Ectodermal cell (in vitro differentiated cells): ENCODE measurements at regions not wholly inside any gene's neighbourhood (a gene's known extent, or its start where the extent isn't known, plus 50 kb on each side); places are given as distances from the start of the nearest gene placed in this dataset.

Experiments
- H3K27ac ChIP-seq: 2 replicates; pipeline ENCODE4 v1.7.0; 2013; ENCODE audit warnings: mild to moderate bottlenecking, low read depth, low read length; ENCODE audit not compliant: insufficient read depth, poor library complexity, severe bottlenecking
- H3K27me3 ChIP-seq: 2 replicates; pipeline ENCODE4 v1.7.0; 2013; ENCODE audit warnings: mild to moderate bottlenecking, low read length; ENCODE audit not compliant: insufficient read depth, control insufficient read depth, poor library complexity, severe bottlenecking
- H3K36me3 ChIP-seq: one replicate; pipeline ENCODE4 v1.7.0; 2013; ENCODE audit warnings: low read length; ENCODE audit not compliant: control insufficient read depth, insufficient read depth
- H3K4me1 ChIP-seq: one replicate; pipeline ENCODE4 v1.7.0; 2013; ENCODE audit warnings: low read length; ENCODE audit not compliant: control insufficient read depth, insufficient read depth
- H3K4me3 ChIP-seq: 2 replicates; pipeline ENCODE4 v1.7.0; 2013; ENCODE audit warnings: low read depth, low read length, control low read depth; ENCODE audit not compliant: insufficient read depth
- H3K9me3 ChIP-seq: 2 replicates; pipeline ENCODE4 v1.7.0; 2013; ENCODE audit warnings: mild to moderate bottlenecking, low read length, moderate library complexity; ENCODE audit not compliant: control insufficient read depth
- WGBS, 2 experiments: methylation state at CpG; one replicate each; pipeline ENCODE4 v1.1.7; 2013; ENCODE audit warnings: missing lambda C conversion rate in 2 of 2; 5-methylcytosine and 5-hydroxymethylcytosine counted together

DNA sequence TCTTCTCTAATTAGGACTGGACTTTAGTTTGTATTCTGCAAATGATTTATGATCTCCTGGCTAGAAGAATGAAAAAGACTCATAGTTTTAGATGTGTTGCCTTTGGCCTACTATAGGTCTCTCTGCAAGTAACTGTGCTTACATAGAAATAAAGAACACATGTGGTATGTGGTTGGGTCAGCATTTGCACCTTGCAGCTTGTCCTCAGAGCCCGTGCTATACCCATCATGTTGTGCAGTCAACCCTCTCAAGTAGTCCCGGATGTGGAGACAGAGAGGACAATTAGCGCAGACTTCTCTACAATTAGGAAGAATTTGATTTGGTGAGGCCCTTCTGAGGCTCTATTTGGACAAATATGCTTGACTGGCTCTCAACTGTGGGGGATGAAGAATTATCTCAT is 203.7 kb upstream of the ITGA4 start:
- no peaks in the 10 kb centered on the region for H3K36me3 ChIP-seq
- no peak overlapping the region for H3K4me3 ChIP-seq
- no peaks in the 10 kb centered on the region for H3K4me1 ChIP-seq
- H3K9me3 ChIP-seq: no peaks in the 10 kb centered on the region
- WGBS, 2 experiments: 95 to 96% methylated on average over 3 of the region's 3 CpGs
- H3K27me3 ChIP-seq: no peaks in the 10 kb centered on the region
- no peak overlapping the region for H3K27ac ChIP-seq

DNA sequence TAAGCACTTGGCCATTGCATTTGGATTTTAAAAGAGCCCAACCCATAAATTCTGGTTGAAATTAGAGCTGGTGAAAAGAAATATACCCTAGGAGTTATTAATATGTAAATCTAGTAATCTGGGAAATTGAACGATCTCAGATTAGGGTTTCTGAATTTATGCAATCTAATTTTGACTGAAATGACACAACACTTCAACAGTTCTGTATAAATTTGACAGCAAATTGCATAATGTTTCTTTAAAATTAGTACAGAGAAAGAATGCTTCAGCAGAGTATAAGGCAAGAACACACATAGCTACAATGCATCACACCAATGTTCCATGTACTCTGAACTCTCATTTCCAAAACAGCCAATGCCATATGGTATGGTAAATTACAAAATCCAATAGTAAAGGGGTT is 201.5 kb upstream of the ITGA4 start:
- no peaks in the 10 kb centered on the region for H3K4me1 ChIP-seq
- no peak overlapping the region for H3K4me3 ChIP-seq
- no CpG with 5 or more reads among the region's 1 CpG for WGBS, 2 experiments
- no peaks in the 10 kb centered on the region for H3K36me3 ChIP-seq
- no peaks in the 10 kb centered on the region for H3K9me3 ChIP-seq
- no peak overlapping the region for H3K27ac ChIP-seq
- H3K27me3 ChIP-seq: no peaks in the 10 kb centered on the region

DNA sequence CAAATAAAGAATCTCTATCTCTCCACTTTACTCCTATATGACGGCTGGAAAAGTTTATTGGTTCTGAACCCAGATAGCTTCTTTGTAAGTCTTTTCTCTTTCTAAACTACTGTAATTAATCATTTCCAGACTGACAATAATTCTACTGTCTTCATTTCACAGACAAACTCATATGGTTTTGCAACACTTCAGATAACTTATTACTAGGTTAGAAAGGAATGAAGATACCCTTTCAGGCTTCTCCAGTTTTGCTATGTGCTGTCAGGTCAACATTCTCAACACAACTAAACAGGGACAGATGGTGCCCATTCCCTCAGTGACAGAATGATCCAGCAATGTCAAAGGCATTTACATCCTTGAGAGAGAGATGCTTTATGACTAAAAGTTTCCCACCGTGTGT is 198.5 kb upstream of the ITGA4 start:
- H3K4me1 ChIP-seq: no peaks in the 10 kb centered on the region
- H3K27ac ChIP-seq: no peak overlapping the region
- H3K36me3 ChIP-seq: no peaks in the 10 kb centered on the region
- no peaks in the 10 kb centered on the region for H3K27me3 ChIP-seq
- H3K4me3 ChIP-seq: no peak overlapping the region
- 92 to 100% methylated on average over 2 of the region's 2 CpGs for WGBS, 2 experiments
- H3K9me3 ChIP-seq: no peaks in the 10 kb centered on the region

DNA sequence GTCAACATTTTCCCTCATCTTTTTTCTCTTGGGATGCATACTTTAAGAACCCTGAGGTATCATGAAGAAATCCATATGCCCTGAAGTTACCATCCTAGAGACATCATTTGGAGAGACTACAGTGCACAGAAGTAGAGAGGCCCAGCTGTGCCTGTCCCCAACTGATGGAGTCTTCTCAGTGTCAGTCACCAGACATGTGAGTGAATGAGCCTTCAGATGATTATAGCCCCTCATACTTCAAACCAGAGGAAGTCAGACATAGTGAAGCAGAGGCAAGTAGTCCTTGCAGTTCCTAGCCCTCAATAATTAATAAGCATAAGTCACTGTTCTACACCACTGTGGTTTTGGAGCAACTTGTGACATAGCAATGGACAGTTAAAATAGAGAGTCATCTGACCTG is 194.4 kb upstream of the ITGA4 start:
- Histone ChIP-seq H3K27ac (no peak overlapping the region), H3K9me3 (no peaks in the 10 kb centered on the region), H3K36me3 (no peaks in the 10 kb centered on the region), H3K4me3 (no peak overlapping the region), H3K4me1 (no peaks in the 10 kb centered on the region), H3K27me3 (no peaks in the 10 kb centered on the region)

DNA sequence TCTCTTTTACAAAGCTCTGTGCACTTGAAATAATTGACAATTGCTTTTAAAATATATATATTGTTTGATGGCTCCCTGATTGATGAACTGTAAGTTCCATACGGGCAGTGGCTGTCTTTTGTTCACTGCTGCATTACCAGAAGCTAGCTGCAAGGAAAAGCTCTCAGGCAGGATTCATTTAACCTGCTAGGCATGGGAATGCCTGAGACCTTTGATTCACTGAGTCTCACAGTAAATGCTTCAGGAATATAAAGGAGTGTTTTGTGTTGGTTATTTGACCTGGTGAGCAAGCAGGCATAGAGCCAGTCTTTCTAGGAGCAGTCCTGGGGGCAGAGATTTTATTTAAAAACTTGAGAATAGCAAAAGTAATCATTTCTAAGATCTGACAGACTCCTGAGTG is 193.2 kb upstream of the ITGA4 start:
- H3K27ac ChIP-seq: no peak overlapping the region
- H3K9me3 ChIP-seq: no peaks in the 10 kb centered on the region
- H3K4me3 ChIP-seq: no peak overlapping the region
- H3K4me1 ChIP-seq: no peaks in the 10 kb centered on the region
- no peaks in the 10 kb centered on the region for H3K27me3 ChIP-seq
- no peaks in the 10 kb centered on the region for H3K36me3 ChIP-seq
- 27 to 50% methylated on average over 1 of the region's 1 CpG for WGBS, 2 experiments

DNA sequence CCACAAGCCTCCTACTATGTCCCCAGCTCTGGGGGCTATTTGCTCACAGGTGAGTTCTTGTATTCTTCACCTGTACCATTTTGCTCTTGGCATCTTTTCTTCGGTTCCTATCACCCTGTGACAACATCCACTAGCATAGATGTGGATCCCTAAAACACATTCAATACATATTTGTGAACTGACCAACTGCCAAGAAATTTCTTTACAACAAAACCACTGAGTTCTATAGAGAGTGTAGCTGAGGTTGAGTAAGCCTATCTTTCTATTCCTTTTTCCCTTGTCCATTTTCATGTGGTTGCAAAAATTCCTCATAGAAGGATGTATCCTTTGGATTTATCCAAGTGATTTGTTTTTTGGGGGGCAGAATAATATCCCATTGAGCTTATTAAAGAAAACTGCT is 192.7 kb upstream of the ITGA4 start:
- Histone ChIP-seq H3K27me3 (no peaks in the 10 kb centered on the region), H3K27ac (no peak overlapping the region), H3K4me3 (no peak overlapping the region), H3K36me3 (no peaks in the 10 kb centered on the region), H3K4me1 (no peaks in the 10 kb centered on the region), H3K9me3 (no peaks in the 10 kb centered on the region)
- 77 to 83% methylated on average over 1 of the region's 1 CpG for WGBS, 2 experiments

DNA sequence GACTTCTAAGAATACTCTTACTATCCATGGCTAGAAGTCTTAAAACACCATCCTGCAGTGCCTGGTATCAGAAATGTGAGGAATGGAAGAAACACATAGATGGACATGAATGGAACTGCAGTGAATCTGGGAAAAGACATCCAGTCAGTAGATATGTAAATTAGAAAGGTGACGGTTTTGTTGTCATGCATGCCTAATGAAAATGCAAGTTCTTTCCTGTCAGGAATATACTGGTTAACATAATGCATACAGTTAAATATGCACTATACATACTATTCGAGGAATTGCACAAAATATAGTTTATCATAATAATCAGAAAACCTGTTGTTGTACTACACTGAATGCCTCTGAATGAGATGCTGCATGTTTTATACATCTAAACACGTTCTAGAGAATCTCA is 190.6 kb upstream of the ITGA4 start:
- no peaks in the 10 kb centered on the region for H3K36me3 ChIP-seq
- no peaks in the 10 kb centered on the region for H3K27me3 ChIP-seq
- WGBS, 2 experiments: 88 to 92% methylated on average over 2 of the region's 3 CpGs
- no peak overlapping the region for H3K27ac ChIP-seq
- H3K4me1 ChIP-seq: no peaks in the 10 kb centered on the region
- no peak overlapping the region for H3K4me3 ChIP-seq
- no peaks in the 10 kb centered on the region for H3K9me3 ChIP-seq

DNA sequence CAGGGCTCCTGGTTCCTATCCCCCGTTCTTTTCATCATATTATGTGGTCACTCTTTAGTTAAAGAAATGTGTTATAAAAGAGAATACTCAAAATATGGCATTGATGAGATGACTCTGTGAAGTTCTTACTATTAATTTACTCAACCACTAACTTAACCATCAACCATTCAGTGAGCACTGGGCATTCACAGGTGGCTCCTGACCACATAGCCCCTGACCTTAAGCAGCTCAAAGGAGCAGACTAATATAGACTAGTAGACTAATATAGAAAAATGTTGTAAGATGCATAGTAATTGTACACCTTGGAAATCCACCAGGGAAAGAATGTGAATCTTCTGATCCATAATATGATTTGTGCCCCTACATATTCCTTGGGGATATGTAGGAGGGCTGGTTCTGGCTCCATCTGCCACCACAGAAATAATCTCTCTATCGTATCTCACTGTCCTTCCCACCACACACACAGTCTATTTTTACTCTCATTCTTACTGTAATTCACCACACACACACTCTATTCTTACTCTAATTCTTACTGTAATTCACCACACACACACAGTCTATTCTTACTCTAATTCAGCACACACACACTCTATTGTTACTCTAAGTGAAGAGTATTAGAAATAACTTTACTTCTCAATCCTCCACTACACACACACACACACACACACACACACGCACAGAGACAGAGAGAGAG is 188.9 kb upstream of the ITGA4 start:
- H3K27me3 ChIP-seq: no peaks in the 10 kb centered on the region
- H3K27ac ChIP-seq: no peak overlapping the region
- H3K36me3 ChIP-seq: no peaks in the 10 kb centered on the region
- H3K4me3 ChIP-seq: no peak overlapping the region
- H3K9me3 ChIP-seq: no peaks in the 10 kb centered on the region
- 85 to 95% methylated on average over 1 to 2 of the region's 3 CpGs for WGBS, 2 experiments
- H3K4me1 ChIP-seq: no peaks in the 10 kb centered on the region

DNA sequence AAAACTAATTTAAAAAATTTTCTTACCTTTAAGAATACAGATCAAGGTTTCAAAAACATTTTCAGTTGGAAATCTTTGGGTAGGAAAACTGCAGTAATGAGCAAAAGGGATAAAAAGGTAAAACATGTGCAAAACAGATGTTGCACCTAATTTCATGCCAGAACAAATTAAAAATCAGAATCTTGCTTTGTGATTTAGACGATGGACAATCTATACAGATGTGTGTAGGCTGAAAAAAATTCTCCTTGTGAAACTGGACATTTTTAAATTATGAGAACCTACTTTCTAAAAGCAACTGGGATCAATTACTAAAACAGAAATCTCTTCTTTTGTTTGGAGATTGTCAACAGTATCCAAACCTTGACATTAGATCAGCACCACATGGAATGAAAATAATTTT is 183.2 kb upstream of the ITGA4 start:
- no peaks in the 10 kb centered on the region for H3K9me3 ChIP-seq
- H3K36me3 ChIP-seq: no peaks in the 10 kb centered on the region
- no peaks in the 10 kb centered on the region for H3K27me3 ChIP-seq
- no peaks in the 10 kb centered on the region for H3K4me1 ChIP-seq
- no peak overlapping the region for H3K27ac ChIP-seq
- 100% methylated on average over 1 of the region's 1 CpG; no CpG with 5 or more reads in 1 of the 2 experiments for WGBS, 2 experiments
- no peak overlapping the region for H3K4me3 ChIP-seq

DNA sequence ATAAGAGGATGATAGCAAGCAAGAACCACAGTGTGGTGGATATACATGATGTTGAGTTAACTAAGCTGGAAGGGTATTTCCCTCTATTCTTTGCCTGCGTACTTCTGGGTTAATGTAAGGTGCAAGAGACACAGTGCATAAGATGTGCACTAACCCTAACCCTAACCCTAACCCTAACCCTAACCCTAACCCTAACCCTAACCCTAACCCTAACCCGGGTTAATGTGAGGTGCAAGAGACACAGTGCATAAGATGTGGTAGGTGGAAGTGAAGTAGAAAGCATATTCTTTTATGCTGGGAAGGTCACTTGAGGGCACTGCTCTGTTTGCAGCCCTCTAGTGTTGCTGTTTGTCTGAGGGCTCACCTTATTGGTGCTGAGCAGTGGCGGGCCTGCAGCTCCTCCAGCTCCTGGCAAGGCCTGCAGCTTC is 181.5 kb upstream of the ITGA4 start:
- no peaks in the 10 kb centered on the region for H3K27me3 ChIP-seq
- no peak overlapping the region for H3K27ac ChIP-seq
- no peaks in the 10 kb centered on the region for H3K4me1 ChIP-seq

More for the DNA sequence above, 181.5 kb upstream of the ITGA4 start:
- H3K4me3 ChIP-seq: no peak overlapping the region
- no peaks in the 10 kb centered on the region for H3K9me3 ChIP-seq
- H3K36me3 ChIP-seq: no peaks in the 10 kb centered on the region
- WGBS, 2 experiments: 83 to 85% methylated on average over 2 to 3 of the region's 3 CpGs
